OCI-LY3 (cell line): ENCODE measurements at regions not wholly inside any gene's neighbourhood (a gene's known extent, or its start where the extent isn't known, plus 50 kb on each side); places are given as distances from the start of the nearest gene placed in this dataset.

Source experiments
- CTCF ChIP-seq: fragments of 200-600, 300-600 bp; sonication (generic); IDR thresholded peaks from 2 replicates; pipeline ENCODE4 v1.5.1; 2014; ENCODE audit warnings: antibody characterized with exemption, low read length, low read depth
- EZH2phosphoT487 ChIP-seq: fragments of 200-600 bp; shearing (Covaris generic); IDR thresholded peaks from 2 replicates; pipeline ENCODE4 v1.6.1; 2018; ENCODE audit warnings: antibody characterized with exemption, mixed run types, low read depth

- no peak for TF ChIP-seq CTCF
- no peak for TF ChIP-seq EZH2phosphoT487
These were observed 141.3 kb downstream of the IRX1 start for GRCh38 chr5:3736926-3737325.
